NCI-H226 (cell line): ENCODE measurements at regions not wholly inside any gene's neighbourhood (a gene's known extent, or its start where the extent isn't known, plus 50 kb on each side); places are given as distances from the start of the nearest gene placed in this dataset.

ENCODE experiments used
- DNase-seq: peaks from one replicate; pipeline ENCODE4 v3.0.0-alpha.2; 2015

GRCh38 chr21:25422610-25423608 is 184.4 kb downstream of the MRPL39 start:
- DNase-seq: no peak

GRCh38 chr21:25421321-25422028 is 185.8 kb downstream of the MRPL39 start:
- peak; percentile 24 for DNase-seq

GRCh38 chr21:25420831-25421230 is 186.4 kb downstream of the MRPL39 start:
- no peak for DNase-seq

- no peak for DNase-seq
These were observed 190.6 kb downstream of the MRPL39 start for GRCh38 chr21:25416669-25417068.

- no peak for DNase-seq
These were observed 195.2 kb downstream of the MRPL39 start for GRCh38 chr21:25412100-25412499.

- DNase-seq: no peak
These were observed 197.3 kb downstream of the MRPL39 start for GRCh38 chr21:25409978-25410377.

- no peak for DNase-seq
These were observed 198.6 kb downstream of the MRPL39 start for GRCh38 chr21:25408666-25409065.

- DNase-seq: no peak
These were observed 200.2 kb downstream of the MRPL39 start for GRCh38 chr21:25406887-25407579.

- DNase-seq: no peak
These were observed 201.3 kb downstream of the MRPL39 start for GRCh38 chr21:25405984-25406383.

- no peak for DNase-seq
These were observed 204.9 kb downstream of the MRPL39 start for GRCh38 chr21:25402134-25402961.

GRCh38 chr21:25400427-25400826 is 206.9 kb downstream of the MRPL39 start:
- no peak for DNase-seq

- no peak for DNase-seq
These were observed 208.7 kb downstream of the MRPL39 start for GRCh38 chr21:25398630-25399029.

GRCh38 chr21:25396135-25396711 is 211.1 kb downstream of the MRPL39 start:
- DNase-seq: no peak

- no peak for DNase-seq
These were observed 215.5 kb downstream of the MRPL39 start for GRCh38 chr21:25391777-25392176.

- DNase-seq: no peak
These were observed 216.6 kb downstream of the MRPL39 start for GRCh38 chr21:25390701-25391100.

- no peak for DNase-seq
These were observed 219.6 kb downstream of the MRPL39 start for GRCh38 chr21:25387665-25388064.

GRCh38 chr21:25385911-25386474 is 221.3 kb downstream of the MRPL39 start:
- DNase-seq: peak; percentile 24

GRCh38 chr21:25385341-25385740 is 221.9 kb downstream of the MRPL39 start:
- no peak for DNase-seq

- no peak for DNase-seq
These were observed 222.5 kb downstream of the MRPL39 start for GRCh38 chr21:25384782-25385181.

- DNase-seq: no peak
These were observed 223.7 kb downstream of the MRPL39 start for GRCh38 chr21:25383545-25383944.

GRCh38 chr21:25381936-25382452 is 225.3 kb downstream of the MRPL39 start:
- DNase-seq: no peak
